ENCODE measurements at regions not wholly inside any gene's neighbourhood (a gene's known extent, or its start where the extent isn't known, plus 50 kb on each side); places are given as distances from the start of the nearest gene placed in this dataset.

DNA sequence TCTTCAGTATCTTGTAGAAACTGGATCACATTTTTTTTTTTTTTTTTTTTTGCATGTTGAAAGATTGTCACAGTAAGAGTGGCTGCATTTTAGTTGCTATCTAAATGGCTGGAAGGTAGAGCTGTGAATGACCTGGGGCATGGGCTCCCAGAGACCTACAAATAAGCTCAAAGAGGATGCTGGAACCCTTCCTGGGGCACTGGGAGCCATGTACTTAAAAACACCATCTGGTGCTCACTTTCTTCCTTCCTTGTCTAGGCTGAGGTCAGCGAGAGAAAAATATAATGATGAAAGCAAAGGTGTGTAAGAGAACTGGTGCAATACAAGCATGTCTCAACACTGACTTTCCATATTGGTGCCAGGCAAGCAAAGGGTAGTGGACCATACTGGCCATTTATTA is 323.9 kb downstream of the SV2B start:
- Histone ChIP-seq H3K9me3 (ENCODE audit: low read depth, low read length) (no peaks in the 10 kb centered on the region), H3K36me3 (ENCODE audit: insufficient read depth, low read length) (no peaks in the 10 kb centered on the region), H3K27me3 (ENCODE audit: insufficient read depth, low read length) (no peaks in the 10 kb centered on the region), H3K27ac (ENCODE audit: low read depth, low read length) (no peak overlapping the region), H3K79me2 (ENCODE audit: insufficient read depth, low read length) (no peaks in the 10 kb centered on the region), H4K20me1 (ENCODE audit: insufficient read depth, low read length) (no peaks in the 10 kb centered on the region), H3K4me1 (ENCODE audit: insufficient read depth, low read length) (no peaks in the 10 kb centered on the region), H3K4me3 (ENCODE audit: insufficient read depth, low read length) (no peak overlapping the region), H2AFZ (ENCODE audit: low read length) (no peak overlapping the region), H3K4me2 (ENCODE audit: insufficient read depth, low read length) (no peak overlapping the region)
- no peak for DNase-seq (ENCODE audit: insufficient read length, low spot score, missing footprints)
- TF ChIP-seq, protein P1, sequence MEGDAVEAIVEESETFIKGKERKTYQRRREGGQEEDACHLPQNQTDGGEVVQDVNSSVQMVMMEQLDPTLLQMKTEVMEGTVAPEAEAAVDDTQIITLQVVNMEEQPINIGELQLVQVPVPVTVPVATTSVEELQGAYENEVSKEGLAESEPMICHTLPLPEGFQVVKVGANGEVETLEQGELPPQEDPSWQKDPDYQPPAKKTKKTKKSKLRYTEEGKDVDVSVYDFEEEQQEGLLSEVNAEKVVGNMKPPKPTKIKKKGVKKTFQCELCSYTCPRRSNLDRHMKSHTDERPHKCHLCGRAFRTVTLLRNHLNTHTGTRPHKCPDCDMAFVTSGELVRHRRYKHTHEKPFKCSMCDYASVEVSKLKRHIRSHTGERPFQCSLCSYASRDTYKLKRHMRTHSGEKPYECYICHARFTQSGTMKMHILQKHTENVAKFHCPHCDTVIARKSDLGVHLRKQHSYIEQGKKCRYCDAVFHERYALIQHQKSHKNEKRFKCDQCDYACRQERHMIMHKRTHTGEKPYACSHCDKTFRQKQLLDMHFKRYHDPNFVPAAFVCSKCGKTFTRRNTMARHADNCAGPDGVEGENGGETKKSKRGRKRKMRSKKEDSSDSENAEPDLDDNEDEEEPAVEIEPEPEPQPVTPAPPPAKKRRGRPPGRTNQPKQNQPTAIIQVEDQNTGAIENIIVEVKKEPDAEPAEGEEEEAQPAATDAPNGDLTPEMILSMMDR (IDR thresholded peaks at IDR 0.05; ENCODE audit: extremely low read depth, low read depth, low read length): no peak

GRCh38 chr15:91426412-91426811 is 326.4 kb downstream of the SV2B start:
- Histone ChIP-seq H3K79me2 (ENCODE audit: insufficient read depth, low read length) (no peaks in the 10 kb centered on the region), H3K4me1 (ENCODE audit: insufficient read depth, low read length) (no peaks in the 10 kb centered on the region), H3K9me3 (ENCODE audit: low read depth, low read length) (no peaks in the 10 kb centered on the region), H3K4me2 (ENCODE audit: insufficient read depth, low read length) (no peak overlapping the region), H3K27me3 (ENCODE audit: insufficient read depth, low read length) (no peaks in the 10 kb centered on the region), H4K20me1 (ENCODE audit: insufficient read depth, low read length) (no peaks in the 10 kb centered on the region), H3K27ac (ENCODE audit: low read depth, low read length) (no peak overlapping the region), H2AFZ (ENCODE audit: low read length) (no peak overlapping the region), H3K36me3 (ENCODE audit: insufficient read depth, low read length) (no peaks in the 10 kb centered on the region), H3K4me3 (ENCODE audit: insufficient read depth, low read length) (no peak overlapping the region)
- DNase-seq (ENCODE audit: insufficient read length, low spot score, missing footprints): no peak
- TF ChIP-seq, protein P1 (IDR thresholded peaks at IDR 0.05; ENCODE audit: extremely low read depth, low read depth, low read length): no peak

DNA sequence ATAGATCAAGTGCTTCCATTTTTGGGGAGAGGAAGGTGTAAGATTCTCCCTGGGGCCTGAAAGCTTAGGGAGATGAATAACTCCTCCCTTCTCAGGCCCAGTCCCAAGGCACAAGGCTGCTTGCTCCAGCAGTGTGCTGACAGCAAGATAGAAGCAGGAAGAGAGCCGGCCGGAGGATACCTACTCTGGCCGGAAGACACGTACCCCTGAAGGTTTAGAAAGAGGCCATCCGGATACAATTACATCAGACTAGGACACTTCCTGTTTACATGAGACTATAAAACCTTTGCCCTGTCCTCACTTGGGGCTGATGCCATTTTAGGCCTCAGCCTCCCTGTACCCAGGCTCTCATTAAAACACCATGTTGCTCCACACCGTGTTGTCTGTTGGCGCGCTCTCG is 329.9 kb downstream of the SV2B start:
- Histone ChIP-seq H3K9me3 (ENCODE audit: low read depth, low read length) (no peaks in the 10 kb centered on the region), H3K27ac (ENCODE audit: low read depth, low read length) (no peak overlapping the region), H3K4me1 (ENCODE audit: insufficient read depth, low read length) (no peaks in the 10 kb centered on the region), H3K27me3 (ENCODE audit: insufficient read depth, low read length) (no peaks in the 10 kb centered on the region), H2AFZ (ENCODE audit: low read length) (no peak overlapping the region), H4K20me1 (ENCODE audit: insufficient read depth, low read length) (no peaks in the 10 kb centered on the region), H3K36me3 (ENCODE audit: insufficient read depth, low read length) (no peaks in the 10 kb centered on the region), H3K79me2 (ENCODE audit: insufficient read depth, low read length) (no peaks in the 10 kb centered on the region), H3K4me2 (ENCODE audit: insufficient read depth, low read length) (no peak overlapping the region), H3K4me3 (ENCODE audit: insufficient read depth, low read length) (no peak overlapping the region)
- DNase-seq (ENCODE audit: insufficient read length, low spot score, missing footprints): no peak
- TF ChIP-seq, protein P1 (IDR thresholded peaks at IDR 0.05; ENCODE audit: extremely low read depth, low read depth, low read length): no peak

- no peaks in the 10 kb centered on the region for H4K20me1 ChIP-seq (ENCODE audit: insufficient read depth, low read length)
- no peaks in the 10 kb centered on the region for H3K4me1 ChIP-seq (ENCODE audit: insufficient read depth, low read length)
These were observed 331.1 kb downstream of the SV2B start for GRCh38 chr15:91431041-91431715.

More at GRCh38 chr15:91431041-91431715, 331.1 kb downstream of the SV2B start:
- H3K4me2 ChIP-seq (ENCODE audit: insufficient read depth, low read length): no peak overlapping the region
- TF ChIP-seq, protein P1 (IDR thresholded peaks at IDR 0.05; ENCODE audit: extremely low read depth, low read depth, low read length): no peak
- H3K27me3 ChIP-seq (ENCODE audit: insufficient read depth, low read length): no peaks in the 10 kb centered on the region
- H3K4me3 ChIP-seq (ENCODE audit: insufficient read depth, low read length): no peak overlapping the region
- H2AFZ ChIP-seq (ENCODE audit: low read length): no peak overlapping the region
- no peaks in the 10 kb centered on the region for H3K79me2 ChIP-seq (ENCODE audit: insufficient read depth, low read length)
- no peak overlapping the region for H3K27ac ChIP-seq (ENCODE audit: low read depth, low read length)
- no peaks in the 10 kb centered on the region for H3K36me3 ChIP-seq (ENCODE audit: insufficient read depth, low read length)
- no peaks in the 10 kb centered on the region for H3K9me3 ChIP-seq (ENCODE audit: low read depth, low read length)
- DNase-seq (ENCODE audit: insufficient read length, low spot score, missing footprints): no peak
